GM12891 (cell line): ENCODE measurements at regions not wholly inside any gene's neighbourhood (a gene's known extent, or its start where the extent isn't known, plus 50 kb on each side); places are given as distances from the start of the nearest gene placed in this dataset.

Experiments
- DNase-seq: peaks from one replicate; pipeline ENCODE4 v3.0.0; 2011; ENCODE audit warnings: low spot score; ENCODE audit not compliant: insufficient read length
- FAIRE-seq: peaks from 2 replicates; lab custom pipeline; 2011; peaks lifted over from hg19 to GRCh38; lab: Jason Lieb, UNC
- PAX5 ChIP-seq: IDR thresholded peaks from 2 replicates; pipeline ENCODE4 v1.6.1; 2011; ENCODE audit warnings: low read length, moderate library complexity, mild to moderate bottlenecking; ENCODE audit not compliant: insufficient read depth, severe bottlenecking
- POLR2A ChIP-seq: IDR thresholded peaks from 2 replicates; pipeline ENCODE4 v1.6.1; 2011; ENCODE audit warnings: low read depth, low read length, control low read depth
- POLR2AphosphoS5 ChIP-seq: IDR thresholded peaks from 2 replicates; pipeline ENCODE4 v1.6.1; 2011; ENCODE audit warnings: low read depth, low read length, control low read depth
- POU2F2 ChIP-seq: IDR thresholded peaks from 2 replicates; pipeline ENCODE4 v1.6.1; 2011; ENCODE audit warnings: low read depth, mild to moderate bottlenecking, control low read depth, low read length, moderate library complexity
- SPI1 ChIP-seq: IDR thresholded peaks from 2 replicates; pipeline ENCODE4 v1.6.1; 2011; ENCODE audit warnings: low read depth, low read length, control low read depth
- TAF1 ChIP-seq: IDR thresholded peaks from 2 replicates; pipeline ENCODE4 v1.6.1; 2011; ENCODE audit warnings: low read depth, low read length, control low read depth

DNA sequence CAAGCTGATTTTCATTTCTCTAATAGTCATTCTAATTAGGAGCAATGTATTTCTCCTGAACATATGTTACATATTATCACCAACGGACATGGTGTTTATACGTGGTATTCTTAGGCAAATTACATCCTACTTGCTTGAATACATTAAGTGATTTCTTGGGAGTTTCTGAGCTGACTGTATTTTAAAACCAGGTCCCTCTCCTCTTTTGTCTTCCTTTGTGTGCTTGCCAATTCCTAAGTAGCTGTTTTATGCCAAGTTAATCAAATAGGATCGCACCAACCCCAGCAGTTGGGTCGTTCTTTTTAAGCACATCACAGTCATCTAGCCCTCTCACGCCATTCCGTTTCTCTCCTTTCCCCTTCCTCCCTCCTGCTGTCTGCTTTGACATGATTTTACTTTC lies 75.4 kb upstream of the MAP2 start:
- no peak for TF ChIP-seq POLR2A
- TF ChIP-seq TAF1, result no peak
- TF ChIP-seq PAX5, result no peak
- TF ChIP-seq SPI1, result no peak
- TF ChIP-seq POU2F2, result no peak
- no peak for TF ChIP-seq POLR2AphosphoS5
- DNase-seq, result no peak

DNA sequence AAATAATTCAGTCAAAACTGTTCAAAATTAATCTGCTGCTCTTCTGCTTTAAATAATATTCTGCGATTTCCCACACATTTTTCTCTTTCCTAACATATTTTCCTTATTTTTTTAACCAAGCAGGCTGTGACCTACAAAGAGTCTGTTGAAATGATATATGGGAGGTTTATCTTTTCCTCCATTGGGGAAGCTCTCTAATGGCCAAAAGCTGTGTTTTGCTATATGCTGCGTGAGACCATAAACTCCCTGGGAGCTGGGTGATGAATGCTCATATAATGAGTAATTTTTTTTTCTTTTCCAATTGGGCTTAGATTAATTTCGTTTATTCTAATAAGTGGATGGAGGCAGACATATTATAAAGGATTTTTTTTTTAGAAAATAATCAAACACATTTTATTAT lies 72.2 kb upstream of the MAP2 start:
- FAIRE-seq (no peak), DNase-seq (no peak)
- TF ChIP-seq POLR2AphosphoS5 (no peak), SPI1 (no peak), TAF1 (no peak), PAX5 (no peak), POLR2A (no peak), POU2F2 (no peak)

More for the DNA sequence above, 75.4 kb upstream of the MAP2 start:
- FAIRE-seq, result no peak

DNA sequence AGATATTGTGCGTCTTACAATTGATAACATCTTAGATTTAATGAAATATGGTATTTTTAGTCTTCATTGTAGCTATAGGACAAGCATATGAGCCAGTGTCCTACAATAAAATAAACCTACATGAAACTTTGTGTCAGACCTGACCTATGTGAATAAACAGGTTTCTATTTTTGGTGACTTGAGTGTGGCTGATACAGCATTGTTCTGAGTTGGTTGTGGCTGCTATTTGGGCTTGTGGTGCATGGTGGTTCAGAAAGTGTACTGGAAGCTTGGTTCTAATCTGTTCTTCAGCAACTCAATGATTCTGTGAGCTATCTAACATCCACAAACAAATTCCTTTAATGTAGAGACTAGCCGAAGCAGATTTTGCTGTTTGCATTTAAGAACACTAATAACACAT lies 64.9 kb upstream of the MAP2 start:
- TF ChIP-seq POU2F2, result no peak
- TF ChIP-seq SPI1, result no peak
- no peak for TF ChIP-seq POLR2A
- no peak for TF ChIP-seq TAF1
- DNase-seq (no peak), FAIRE-seq (no peak)

DNA sequence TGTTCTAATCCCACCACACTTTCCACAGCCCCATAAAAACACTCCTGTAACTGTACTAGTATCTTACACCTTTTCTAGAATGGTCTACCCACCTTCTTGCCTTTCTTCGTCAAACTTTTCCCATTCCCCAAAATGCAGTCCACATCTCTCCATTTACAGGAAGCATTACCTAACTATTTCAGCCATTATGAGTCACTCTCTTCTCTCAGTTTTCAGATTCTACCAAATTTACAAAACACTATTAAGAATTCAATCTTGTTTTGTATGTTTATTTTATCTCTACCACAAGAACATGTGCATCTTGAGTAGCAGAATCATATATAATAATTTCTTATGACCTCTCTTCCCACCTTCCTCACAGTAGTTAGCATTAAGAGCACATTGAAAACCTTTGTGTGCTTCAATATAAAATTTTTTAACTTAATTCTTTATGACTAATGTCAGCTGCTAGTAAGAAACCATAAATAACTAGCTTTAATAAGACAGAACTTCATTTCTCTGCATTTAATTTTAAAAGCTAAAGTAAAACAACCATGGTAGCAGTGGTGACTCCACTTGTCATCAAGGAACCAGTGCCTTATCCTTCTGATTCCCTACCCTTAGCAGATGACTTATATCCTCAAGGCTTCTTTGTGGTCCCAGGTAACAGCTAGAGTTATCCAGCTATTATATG lies 56.6 kb upstream of the MAP2 start:
- FAIRE-seq (no peak), DNase-seq (no peak)

DNA sequence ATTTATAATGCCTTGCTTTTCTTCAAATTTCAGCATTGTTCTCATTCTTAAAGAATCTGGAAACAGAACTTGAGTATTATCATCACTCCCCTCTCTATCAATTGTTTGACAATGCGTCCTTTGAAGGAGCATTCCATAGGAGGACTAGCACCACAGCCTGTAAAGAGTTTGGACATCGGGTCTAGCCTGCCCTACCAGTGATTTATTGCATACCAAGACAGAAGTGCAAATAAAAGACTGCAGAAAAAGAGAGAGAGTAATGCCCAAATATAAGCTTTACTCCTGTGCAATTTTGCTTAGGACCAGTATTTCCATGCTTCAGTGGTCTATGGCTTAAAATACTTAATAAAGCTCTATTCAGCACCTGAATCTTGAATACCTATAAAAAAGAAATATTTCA lies 55.4 kb upstream of the MAP2 start:
- no peak for FAIRE-seq
- no peak for TF ChIP-seq TAF1
- TF ChIP-seq SPI1, result no peak
- no peak for TF ChIP-seq PAX5
- TF ChIP-seq POU2F2, result no peak
- TF ChIP-seq POLR2A, result no peak
- TF ChIP-seq POLR2AphosphoS5, result no peak
- DNase-seq, result no peak

More for the DNA sequence above, 56.6 kb upstream of the MAP2 start:
- TF ChIP-seq PAX5, result no peak
- TF ChIP-seq TAF1, result no peak
- TF ChIP-seq SPI1, result no peak
- TF ChIP-seq POLR2AphosphoS5, result no peak
- no peak for TF ChIP-seq POLR2A
- TF ChIP-seq POU2F2, result no peak

DNA sequence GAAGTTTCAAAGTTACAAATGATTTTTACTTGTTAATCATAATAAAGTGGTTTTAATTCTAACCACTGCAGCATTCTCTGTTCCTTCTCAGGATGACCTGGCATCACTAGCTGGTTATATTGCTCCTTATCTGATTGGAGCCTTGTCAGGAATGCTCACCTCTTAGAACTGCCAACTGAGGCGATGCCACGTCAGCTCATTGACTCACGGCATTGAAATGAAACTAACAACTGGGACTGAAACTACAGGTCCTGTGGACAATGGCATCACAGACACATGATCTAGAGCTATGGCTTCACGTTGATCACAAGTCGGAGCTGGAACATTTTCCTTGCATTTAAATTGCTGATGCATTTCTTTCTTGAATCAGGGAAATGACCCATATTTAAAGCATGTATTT lies 54.9 kb upstream of the MAP2 start:
- FAIRE-seq, result no peak

DNA sequence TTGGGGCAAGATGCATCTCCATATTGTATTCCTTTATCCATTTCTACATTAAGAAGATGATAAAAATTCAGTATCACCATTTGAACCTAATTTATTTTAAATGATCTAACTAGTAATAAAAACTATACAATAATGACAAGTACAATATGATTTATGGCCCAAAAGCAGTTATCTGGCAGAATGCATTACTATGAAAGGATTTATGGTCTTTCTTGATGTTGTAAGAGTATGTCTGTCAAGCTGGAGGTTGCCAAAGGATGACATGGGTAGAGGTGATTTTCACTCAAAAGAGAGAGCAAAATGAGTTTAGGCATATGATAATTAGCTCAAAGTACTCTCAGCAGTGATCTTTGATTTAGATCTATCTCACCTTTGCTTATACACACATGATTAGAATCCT lies 54.2 kb upstream of the MAP2 start:
- FAIRE-seq (no peak), DNase-seq (no peak)
- TF ChIP-seq POLR2A (no peak), TAF1 (no peak), POLR2AphosphoS5 (no peak), PAX5 (no peak), POU2F2 (no peak), SPI1 (no peak)

More for the DNA sequence above, 54.9 kb upstream of the MAP2 start:
- TF ChIP-seq SPI1, result no peak
- no peak for TF ChIP-seq POU2F2
- no peak for TF ChIP-seq PAX5
- no peak for TF ChIP-seq POLR2AphosphoS5
- TF ChIP-seq POLR2A, result no peak
- no peak for TF ChIP-seq TAF1
- no peak for DNase-seq

DNA sequence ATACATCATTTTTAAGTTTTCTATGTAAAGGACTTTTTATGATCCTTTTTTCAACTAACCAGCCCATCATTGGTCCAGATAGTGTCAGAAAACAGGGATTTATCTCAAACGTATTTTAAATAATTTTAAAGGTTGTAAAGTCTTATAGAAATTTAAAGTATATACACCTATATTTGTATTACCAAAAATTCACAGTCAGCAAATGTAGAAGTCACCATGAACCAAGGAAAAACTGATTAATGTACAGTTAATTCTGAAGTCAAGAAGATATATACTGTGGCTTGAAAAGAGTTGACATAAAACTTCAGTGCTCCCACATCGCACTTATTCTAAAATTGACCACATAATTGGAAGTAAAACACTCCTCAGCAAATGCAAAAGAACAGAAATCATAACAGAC lies 52.4 kb upstream of the MAP2 start:
- no peak for TF ChIP-seq SPI1
- TF ChIP-seq PAX5, result no peak
- no peak for TF ChIP-seq POLR2AphosphoS5
- TF ChIP-seq POU2F2, result no peak
- TF ChIP-seq TAF1, result no peak
- TF ChIP-seq POLR2A, result no peak
- FAIRE-seq, result no peak
- no peak for DNase-seq
